ENCODE measurements at regions not wholly inside any gene's neighbourhood (a gene's known extent, or its start where the extent isn't known, plus 50 kb on each side); places are given as distances from the start of the nearest gene placed in this dataset.

DNA sequence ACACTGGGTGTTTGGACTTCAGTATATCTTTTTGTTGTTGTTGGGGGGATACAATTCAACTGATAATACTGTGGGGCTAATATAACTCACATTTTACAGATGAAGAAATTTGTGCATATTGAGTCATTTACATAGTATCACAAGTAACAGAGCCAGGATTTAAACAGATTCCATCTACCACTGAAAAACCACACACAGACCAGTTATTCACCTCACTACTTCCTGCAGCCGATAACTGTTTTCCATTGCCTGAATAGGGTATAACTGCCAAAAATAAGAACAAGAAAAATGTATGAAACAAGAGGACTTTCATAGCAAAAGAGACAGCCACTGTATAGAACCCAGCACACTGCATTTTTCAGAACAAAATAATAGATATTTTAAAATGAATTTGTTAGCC is 215.8 kb upstream of the CNTN6 start:
- H3K27me3 Mint-ChIP-seq = no peaks in the 10 kb centered on the region
- CTCF ChIA-PET = no interaction called here

DNA sequence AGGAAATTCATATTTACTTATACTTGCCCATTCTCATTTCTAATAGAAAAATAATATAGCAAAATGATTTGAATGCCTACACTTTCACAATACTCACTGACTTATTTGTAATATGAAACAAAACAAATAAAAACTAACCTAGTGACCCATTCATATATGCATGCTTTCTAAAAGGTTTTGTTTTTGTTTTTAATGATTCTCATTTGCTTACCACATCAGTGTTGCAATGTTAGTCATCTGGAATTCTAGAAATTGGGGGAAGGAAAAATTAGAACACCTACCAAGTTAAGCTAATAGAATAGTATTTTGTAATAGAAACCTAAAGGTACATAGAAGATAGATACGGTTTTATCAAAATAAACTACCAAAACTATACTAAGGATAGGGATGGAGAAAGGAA is 214.1 kb upstream of the CNTN6 start:
- CTCF ChIA-PET = no interaction called here
- Mint-ChIP-seq H3K9me3 (peaks cover 3% of the 10 kb centered on the region), H3K4me1 (no peaks in the 10 kb centered on the region), H3K27ac (no peak overlapping the region), H3K36me3 (ENCODE audit: low read depth) (no peaks in the 10 kb centered on the region), H3K4me3 (no peak overlapping the region), H3K27me3 (no peaks in the 10 kb centered on the region)
- POLR2A ChIA-PET = no interaction called here
- DNase-seq (no peak), ATAC-seq (ENCODE audit: low read depth) (no peak)
- TF ChIP-seq, protein P1, sequence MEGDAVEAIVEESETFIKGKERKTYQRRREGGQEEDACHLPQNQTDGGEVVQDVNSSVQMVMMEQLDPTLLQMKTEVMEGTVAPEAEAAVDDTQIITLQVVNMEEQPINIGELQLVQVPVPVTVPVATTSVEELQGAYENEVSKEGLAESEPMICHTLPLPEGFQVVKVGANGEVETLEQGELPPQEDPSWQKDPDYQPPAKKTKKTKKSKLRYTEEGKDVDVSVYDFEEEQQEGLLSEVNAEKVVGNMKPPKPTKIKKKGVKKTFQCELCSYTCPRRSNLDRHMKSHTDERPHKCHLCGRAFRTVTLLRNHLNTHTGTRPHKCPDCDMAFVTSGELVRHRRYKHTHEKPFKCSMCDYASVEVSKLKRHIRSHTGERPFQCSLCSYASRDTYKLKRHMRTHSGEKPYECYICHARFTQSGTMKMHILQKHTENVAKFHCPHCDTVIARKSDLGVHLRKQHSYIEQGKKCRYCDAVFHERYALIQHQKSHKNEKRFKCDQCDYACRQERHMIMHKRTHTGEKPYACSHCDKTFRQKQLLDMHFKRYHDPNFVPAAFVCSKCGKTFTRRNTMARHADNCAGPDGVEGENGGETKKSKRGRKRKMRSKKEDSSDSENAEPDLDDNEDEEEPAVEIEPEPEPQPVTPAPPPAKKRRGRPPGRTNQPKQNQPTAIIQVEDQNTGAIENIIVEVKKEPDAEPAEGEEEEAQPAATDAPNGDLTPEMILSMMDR (IDR thresholded peaks at IDR 0.05) = no peak
- intact Hi-C loops (cut with micrococcal nuclease) = no loop called here

More for the DNA sequence above, 215.8 kb upstream of the CNTN6 start:
- ATAC-seq (ENCODE audit: low read depth) (no peak), DNase-seq (no peak)
- Mint-ChIP-seq H3K9me3 (peaks cover 3% of the 10 kb centered on the region), H3K27ac (no peak overlapping the region), H3K4me3 (no peak overlapping the region), H3K36me3 (ENCODE audit: low read depth) (no peaks in the 10 kb centered on the region), H3K4me1 (no peaks in the 10 kb centered on the region)
- POLR2A ChIA-PET = no interaction called here
- TF ChIP-seq, protein P1 (IDR thresholded peaks at IDR 0.05) = no peak
- intact Hi-C loops (cut with micrococcal nuclease) = no loop called here

DNA sequence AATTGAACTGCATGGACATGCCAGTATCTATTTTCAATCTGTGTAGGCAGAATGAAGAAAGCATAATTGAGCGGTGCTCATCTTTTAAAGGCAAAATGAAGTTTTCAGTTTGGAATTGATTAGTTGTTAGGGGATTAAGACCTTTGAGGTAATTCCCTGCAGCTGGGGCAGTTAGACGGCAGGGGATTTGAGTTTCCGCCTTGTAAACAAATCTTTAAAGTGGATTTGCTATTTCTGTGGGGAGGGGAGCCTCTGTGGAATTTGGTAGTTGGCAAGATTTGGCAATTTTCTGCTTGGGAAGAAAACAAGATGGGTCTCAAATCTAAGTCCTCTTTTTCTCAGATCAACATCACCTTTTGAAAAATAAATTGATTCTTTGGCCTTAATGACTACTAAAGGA is 212.5 kb upstream of the CNTN6 start:
- Mint-ChIP-seq H3K9me3 (peaks cover 3% of the 10 kb centered on the region), H3K4me3 (no peak overlapping the region), H3K4me1 (no peaks in the 10 kb centered on the region), H3K36me3 (ENCODE audit: low read depth) (no peaks in the 10 kb centered on the region), H3K27me3 (no peaks in the 10 kb centered on the region), H3K27ac (no peak overlapping the region)
- DNase-seq (no peak), ATAC-seq (ENCODE audit: low read depth) (no peak)
- TF ChIP-seq, protein P1 (IDR thresholded peaks at IDR 0.05) = no peak
- ChIA-PET POLR2A (no interaction called here), CTCF (no interaction called here)
- intact Hi-C loops (cut with micrococcal nuclease) = no loop called here

DNA sequence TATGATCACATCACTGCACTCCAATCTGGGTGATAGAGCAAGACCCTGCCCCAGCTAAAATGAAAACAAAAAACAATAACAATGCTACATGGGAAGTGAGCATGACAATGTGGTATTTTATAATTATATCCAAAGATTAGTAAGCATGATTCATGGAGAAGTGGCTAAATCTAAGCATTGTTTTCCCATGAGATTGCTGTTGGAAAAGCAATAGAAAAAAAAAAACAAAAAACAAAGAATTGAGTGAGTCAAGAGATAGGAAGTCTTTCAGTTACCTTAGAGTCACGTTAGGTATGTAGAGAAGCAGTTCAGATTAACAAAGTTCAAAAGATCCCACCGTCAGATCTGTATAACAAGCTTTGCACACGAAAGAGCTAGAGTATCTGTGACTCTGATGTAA is 210.3 kb upstream of the CNTN6 start:
- CTCF ChIA-PET = no interaction called here

DNA sequence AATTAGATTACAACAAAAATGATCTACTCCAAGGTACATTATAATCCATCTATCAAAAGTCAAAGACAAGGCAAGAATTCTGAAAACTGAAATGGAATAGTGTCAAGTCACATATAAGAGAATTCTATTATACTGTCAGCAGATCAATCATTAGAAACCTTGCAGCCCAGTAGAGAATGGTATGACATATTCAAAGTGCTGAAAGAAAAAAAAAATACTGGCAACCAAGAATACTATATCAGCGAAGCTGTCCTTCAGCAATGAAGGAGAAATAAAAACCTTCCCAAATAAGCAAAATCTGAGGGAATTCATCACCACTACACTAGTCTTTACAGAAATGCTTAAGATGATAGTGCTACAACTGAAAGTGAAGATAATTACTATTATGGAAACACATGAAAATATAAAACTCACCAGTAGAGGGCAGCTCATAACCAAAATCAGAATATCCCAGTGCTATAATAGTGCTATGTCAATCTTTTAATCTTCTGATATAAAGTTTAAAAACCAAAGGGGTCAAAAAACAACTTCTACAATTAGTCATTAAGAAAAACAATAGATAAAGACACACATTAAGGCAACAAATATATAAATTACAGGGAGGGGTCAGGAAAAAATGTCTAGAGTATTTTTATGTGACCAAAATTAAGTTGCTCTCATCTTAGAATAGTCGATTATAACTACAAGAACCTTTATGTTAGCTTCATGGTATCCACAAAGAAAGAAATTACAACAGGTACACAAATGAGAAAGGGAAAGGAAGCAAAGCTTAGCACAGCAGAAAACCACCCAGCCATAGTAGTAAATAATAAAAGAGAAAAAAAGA is 190.7 kb upstream of the CNTN6 start:
- Mint-ChIP-seq H3K9me3 (peaks cover 11% of the 10 kb centered on the region), H3K36me3 (ENCODE audit: low read depth) (no peaks in the 10 kb centered on the region), H3K27ac (no peak overlapping the region), H3K27me3 (no peaks in the 10 kb centered on the region), H3K4me1 (no peaks in the 10 kb centered on the region), H3K4me3 (no peak overlapping the region)
- POLR2A ChIA-PET = no interaction called here
- TF ChIP-seq, protein P1 (IDR thresholded peaks at IDR 0.05) = no peak
- DNase-seq (no peak), ATAC-seq (ENCODE audit: low read depth) (no peak)
- intact Hi-C loops (cut with micrococcal nuclease) = no loop called here
- CTCF ChIA-PET = no interaction called here

More for the DNA sequence above, 210.3 kb upstream of the CNTN6 start:
- Mint-ChIP-seq H3K36me3 (ENCODE audit: low read depth) (no peaks in the 10 kb centered on the region), H3K27ac (no peak overlapping the region), H3K9me3 (peaks cover 6% of the 10 kb centered on the region), H3K4me1 (no peaks in the 10 kb centered on the region), H3K27me3 (no peaks in the 10 kb centered on the region), H3K4me3 (no peak overlapping the region)
- POLR2A ChIA-PET = no interaction called here
- intact Hi-C loops (cut with micrococcal nuclease) = no loop called here
- no peak for ATAC-seq (ENCODE audit: low read depth)
- TF ChIP-seq, protein P1 (IDR thresholded peaks at IDR 0.05) = no peak
- DNase-seq = no peak

Data from activated B cell treated with CpG ODN at 0.5 μM for 24 hours (primary cell).